Common myeloid progenitor, CD34-positive (primary cell): ENCODE measurements at regions not wholly inside any gene's neighbourhood (a gene's known extent, or its start where the extent isn't known, plus 50 kb on each side); places are given as distances from the start of the nearest gene placed in this dataset.

Experiments used
- CTCF ChIA-PET: fragments of 350-600 bp; sonication (Branson Sonifier 250); formaldehyde crosslinking; loops from one replicate; lab custom pipeline; 2021; ENCODE audit warnings: antibody characterized with exemption; lab: Charles Lee
- POLR2A ChIA-PET: fragments of 350-600 bp; sonication (Branson Sonifier 250); formaldehyde crosslinking; loops from one replicate; lab custom pipeline; 2021; ENCODE audit warnings: antibody characterized with exemption; lab: Charles Lee
- DNase-seq, 3 donors: peaks; one replicate each; pipeline versions ENCODE4 v3.0.0 to v3.0.0-alpha.2; 2013
- H3K27ac ChIP-seq, 2 experiments: 1 replicate in 1 of 2; 2 replicates in 1 of 2; pipeline ENCODE4 v1.7.0; 2013; ENCODE audit warnings: inconsistent platforms in 2 of 2, low read length in 2 of 2, mild to moderate bottlenecking in 2 of 2, low read depth in 1 of 2, moderate library complexity in 1 of 2; ENCODE audit not compliant: severe bottlenecking in 2 of 2, insufficient read depth in 1 of 2, poor library complexity in 1 of 2
- H3K27me3 ChIP-seq, 5 experiments: replicated peaks in 2 of 5; 1 replicate in 3 of 5; 2 replicates in 2 of 5; pipeline versions ENCODE4 v1.6.1 to v1.7.0; 2013; ENCODE audit warnings: low read length in 4 of 5, mild to moderate bottlenecking in 2 of 5, moderate library complexity in 2 of 5, inconsistent platforms in 1 of 5; ENCODE audit not compliant: insufficient read depth in 5 of 5, control insufficient read depth in 4 of 5
- H3K36me3 ChIP-seq, 4 experiments: 1 replicate in 2 of 4; 2 replicates in 2 of 4; pipeline versions ENCODE4 v1.6.1 to v1.7.0; 2013; ENCODE audit warnings: low read length in 3 of 4, control low read depth in 1 of 4, mild to moderate bottlenecking in 1 of 4; ENCODE audit not compliant: control insufficient read depth in 4 of 4, insufficient read depth in 4 of 4
- H3K4me1 ChIP-seq, 4 experiments: 1 replicate in 3 of 4; 2 replicates in 1 of 4; pipeline versions ENCODE4 v1.6.1 to v1.7.1; 2013; ENCODE audit warnings: low read length in 3 of 4, mild to moderate bottlenecking in 3 of 4, control low read depth in 1 of 4, inconsistent platforms in 1 of 4, moderate library complexity in 1 of 4; ENCODE audit not compliant: control insufficient read depth in 4 of 4, insufficient read depth in 4 of 4; ENCODE audit errors: control extremely low read depth in 1 of 4
- H3K4me3 ChIP-seq, 7 experiments: 1 replicate in 4 of 7; 2 replicates in 3 of 7; pipeline versions ENCODE4 v1.5.1 to v1.7.0; 2013; ENCODE audit warnings: mild to moderate bottlenecking in 7 of 7, low read length in 6 of 7, moderate library complexity in 6 of 7, inconsistent platforms in 2 of 7, low read depth in 2 of 7, control low read depth in 1 of 7; ENCODE audit not compliant: insufficient read depth in 4 of 7, control insufficient read depth in 1 of 7; ENCODE audit errors: extremely low read depth in 1 of 7
- H3K9me3 ChIP-seq, 5 experiments: 1 replicate in 4 of 5; 2 replicates in 1 of 5; pipeline versions ENCODE4 v1.6.1 to v1.7.1; 2013; ENCODE audit warnings: low read length in 4 of 5, mild to moderate bottlenecking in 2 of 5, inconsistent platforms in 1 of 5, low read depth in 1 of 5, moderate library complexity in 1 of 5; ENCODE audit not compliant: control insufficient read depth in 4 of 5, insufficient read depth in 2 of 5; ENCODE audit errors: control extremely low read depth in 1 of 5
- WGBS: methylation state at CpG from one replicate; pipeline ENCODE4 v1.1.5; 2013; ENCODE audit not compliant: insufficient coverage; 5-methylcytosine and 5-hydroxymethylcytosine counted together

GRCh38 chr17:73896966-73897365 is 252.7 kb upstream of the SDK2 start:
- DNase-seq: no peak
- Histone ChIP-seq H3K9me3 (peaks cover 0 to 5% (median 2%) of the 10 kb centered on the region in 5 experiments), H3K36me3 (no peaks in the 10 kb centered on the region), H3K4me1 (peaks cover 0 to 11% (median 7%) of the 10 kb centered on the region in 4 experiments), H3K4me3 (no peak overlapping the region), H3K27me3 (peaks cover 5 to 62% (median 22%) of the 10 kb centered on the region in 5 experiments), H3K27ac (no peak overlapping the region)
- ChIA-PET CTCF (no interaction called here), POLR2A (no interaction called here)
- WGBS: 92% methylated on average over 2 of the region's 4 CpGs

- H3K4me1 ChIP-seq: peaks cover 0 to 22% (median 13%) of the 10 kb centered on the region in 4 experiments
- no peak overlapping the region for H3K4me3 ChIP-seq
- H3K27ac ChIP-seq: no peak overlapping the region
- WGBS: 96% methylated on average over 4 of the region's 8 CpGs
- no peaks in the 10 kb centered on the region for H3K36me3 ChIP-seq
- no peak for DNase-seq
- ChIA-PET POLR2A (no interaction called here), CTCF (no interaction called here)
- peaks cover 5 to 71% (median 28%) of the 10 kb centered on the region in 5 experiments for H3K27me3 ChIP-seq
- H3K9me3 ChIP-seq: peaks cover 0 to 2% (median 0%) of the 10 kb centered on the region in 5 experiments
These were observed 255.6 kb upstream of the SDK2 start for GRCh38 chr17:73899839-73900238.

- H3K27me3 ChIP-seq: peaks cover 3 to 67% (median 28%) of the 10 kb centered on the region in 5 experiments
- ChIA-PET CTCF (no interaction called here), POLR2A (no interaction called here)
These were observed 256.3 kb upstream of the SDK2 start for GRCh38 chr17:73900516-73900915.

GRCh38 chr17:73901249-73901648 is 257.0 kb upstream of the SDK2 start:
- no peak for DNase-seq
- Histone ChIP-seq H3K9me3 (peaks cover 0 to 2% (median 0%) of the 10 kb centered on the region in 5 experiments), H3K27ac (no peak overlapping the region), H3K27me3 (peaks cover 3 to 65% (median 28%) of the 10 kb centered on the region in 5 experiments), H3K4me1 (peaks cover 0 to 19% (median 13%) of the 10 kb centered on the region in 4 experiments), H3K4me3 (peak overlapping the region in 4 of 7 experiments; percentile 47 to 69 (median 62)), H3K36me3 (no peaks in the 10 kb centered on the region)
- ChIA-PET CTCF (interaction anchor here (1.4 kb wide), 1 partner anchor 11 kb away, joined by 4 read pairs; no protein-coding TSS in a partner anchor), POLR2A (no interaction called here)
- 88% methylated on average over 2 of the region's 2 CpGs for WGBS

More at GRCh38 chr17:73900516-73900915, 256.3 kb upstream of the SDK2 start:
- no peak overlapping the region for H3K4me3 ChIP-seq
- peaks cover 0 to 19% (median 13%) of the 10 kb centered on the region in 4 experiments for H3K4me1 ChIP-seq
- no peaks in the 10 kb centered on the region for H3K36me3 ChIP-seq
- no peak overlapping the region for H3K27ac ChIP-seq
- peaks cover 0 to 2% (median 0%) of the 10 kb centered on the region in 5 experiments for H3K9me3 ChIP-seq
- DNase-seq: no peak
- WGBS: 80% methylated on average over 3 of the region's 7 CpGs

DNA sequence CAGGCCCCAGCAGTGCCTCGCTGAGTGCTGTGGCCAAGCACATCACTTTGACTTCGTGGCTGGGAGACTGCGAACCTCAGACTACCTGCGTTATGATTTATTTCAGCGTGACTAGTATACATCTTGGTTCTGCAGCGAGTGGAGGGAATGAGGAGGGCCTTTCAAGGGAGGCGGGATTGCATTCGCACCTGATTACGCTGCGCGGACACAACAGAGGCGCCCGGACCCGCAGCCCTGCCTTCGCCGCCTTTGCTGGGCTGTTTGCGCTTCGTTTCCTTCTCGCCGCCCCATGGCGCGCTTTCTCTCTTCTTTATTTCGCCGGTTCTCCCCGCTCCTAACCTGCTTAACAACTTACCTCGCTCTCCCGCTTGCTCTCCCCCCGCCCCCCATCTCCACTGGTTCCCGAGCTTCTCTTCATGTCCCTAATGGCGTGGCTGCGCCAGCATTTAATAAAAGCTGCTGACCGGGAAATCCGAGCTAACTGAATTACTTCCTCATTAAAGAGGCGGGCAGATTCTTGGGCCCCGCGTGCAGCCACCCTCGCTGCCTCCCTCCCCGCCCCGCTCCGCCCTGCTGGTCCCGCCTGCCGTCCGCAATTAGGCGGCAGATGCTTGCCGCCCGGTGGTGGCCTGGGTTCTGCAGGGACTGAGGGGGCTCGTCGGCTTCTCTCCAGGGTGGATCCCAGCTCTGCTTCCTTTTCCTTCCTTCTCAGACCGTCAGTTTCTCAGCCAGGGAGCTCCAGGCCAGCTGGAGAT is 257.6 kb upstream of the SDK2 start:
- peak; percentile 45 to 83 (median 74) for DNase-seq
- H3K27me3 ChIP-seq: peaks cover 1 to 65% (median 28%) of the 10 kb centered on the region in 5 experiments
- H3K27ac ChIP-seq: no peak overlapping the region
- ChIA-PET CTCF (interaction anchor here (0.6 to 1.4 kb wide), 3 partner anchors 11 to 275 kb away, joined by 3 to 4 read pairs (median 3); no protein-coding TSS in a partner anchor), POLR2A (no interaction called here)
- H3K9me3 ChIP-seq: peaks cover 0 to 2% (median 0%) of the 10 kb centered on the region in 5 experiments
- H3K4me3 ChIP-seq: peak overlapping the region in 6 of 7 experiments; percentile 44 to 69 (median 58)
- no peaks in the 10 kb centered on the region for H3K36me3 ChIP-seq
- 1% methylated on average over 43 of the region's 49 CpGs for WGBS
- H3K4me1 ChIP-seq: peaks cover 0 to 19% (median 13%) of the 10 kb centered on the region in 4 experiments

DNA sequence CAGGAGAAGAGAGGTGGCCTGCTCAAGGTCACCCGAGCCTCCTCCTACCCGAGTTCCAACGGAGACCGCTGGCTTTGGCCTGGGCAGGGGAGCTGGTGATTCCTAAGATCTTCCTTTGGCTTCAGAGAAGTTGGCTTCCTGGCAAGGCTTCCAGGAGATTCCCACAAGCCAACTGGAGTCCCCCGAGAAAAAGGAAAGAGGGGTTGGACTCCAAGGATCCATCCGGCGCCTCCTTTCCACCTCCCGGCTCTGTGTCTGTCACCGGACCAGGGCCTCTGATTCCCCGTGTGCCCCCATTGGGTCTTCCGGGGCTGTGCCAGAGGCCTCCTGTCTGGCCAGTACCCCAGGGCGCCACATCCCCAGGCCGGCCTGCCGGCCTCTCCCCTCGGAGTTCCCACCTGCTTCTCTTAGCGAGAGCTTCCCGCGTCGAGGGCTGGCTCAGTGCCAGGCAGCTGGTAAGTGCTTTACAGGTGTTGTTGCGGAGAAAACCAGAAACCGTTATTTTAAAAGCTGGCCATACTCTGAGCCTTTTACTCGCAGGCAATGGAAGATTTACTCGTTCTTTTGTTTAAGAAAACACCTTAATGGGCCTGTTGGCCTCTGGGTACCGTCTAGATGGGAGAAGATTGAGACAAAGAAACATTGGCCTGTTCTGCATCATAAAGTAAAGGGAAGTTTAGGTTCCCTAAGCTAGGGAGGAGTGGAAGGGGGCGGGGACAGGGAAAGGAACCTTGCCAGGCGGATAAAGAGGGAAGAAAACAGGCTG is 258.4 kb upstream of the SDK2 start:
- DNase-seq: peak in 2 of 3 donors; percentile 26 to 30
- no peak overlapping the region for H3K27ac ChIP-seq
- CTCF ChIA-PET: interaction anchor here (0.6 to 1.4 kb wide), 3 partner anchors 12 to 274 kb away, joined by 3 to 4 read pairs (median 3); no protein-coding TSS in a partner anchor
- POLR2A ChIA-PET: interaction anchor here (0.6 kb wide), 1 partner anchor 136 kb away, joined by 3 read pairs; no protein-coding TSS in a partner anchor
- peaks cover 0 to 64% (median 30%) of the 10 kb centered on the region in 5 experiments for H3K27me3 ChIP-seq
- H3K36me3 ChIP-seq: no peaks in the 10 kb centered on the region
- H3K4me1 ChIP-seq: peaks cover 0 to 19% (median 13%) of the 10 kb centered on the region in 4 experiments
- WGBS: 22% methylated on average over 25 of the region's 26 CpGs
- peaks cover 0 to 2% (median 0%) of the 10 kb centered on the region in 5 experiments for H3K9me3 ChIP-seq
- peak overlapping the region in 4 of 7 experiments; percentile 55 to 69 (median 62) for H3K4me3 ChIP-seq
